Progenitor cell of endocrine pancreas (in vitro differentiated cells): ENCODE measurements at regions not wholly inside any gene's neighbourhood (a gene's known extent, or its start where the extent isn't known, plus 50 kb on each side); places are given as distances from the start of the nearest gene placed in this dataset.

Source experiments
- DNase-seq: peaks from one replicate; pipeline ENCODE4 v3.0.0; 2021; ENCODE audit warnings: low spot score; ENCODE audit not compliant: unreplicated experiment
- H3K27ac Mint-ChIP-seq: 2 replicates; pipeline ENCODE4 v1.8.0; 2021; ENCODE audit warnings: mild to moderate bottlenecking, moderate library complexity, mixed read lengths
- H3K27me3 Mint-ChIP-seq: 2 replicates; pipeline ENCODE4 v1.8.0; 2021; ENCODE audit warnings: mixed read lengths
- H3K36me3 Mint-ChIP-seq: 2 replicates; pipeline ENCODE4 v1.8.0; 2022; ENCODE audit warnings: mixed read lengths; ENCODE audit not compliant: insufficient read depth
- H3K4me1 Mint-ChIP-seq: 2 replicates; pipeline ENCODE4 v1.8.0; 2021; ENCODE audit warnings: low read depth, mixed read lengths
- H3K4me3 Mint-ChIP-seq: 2 replicates; pipeline ENCODE4 v1.8.0; 2021; ENCODE audit warnings: low read depth, mild to moderate bottlenecking, moderate library complexity, mixed read lengths
- H3K9me3 Mint-ChIP-seq: 2 replicates; pipeline ENCODE4 v1.8.0; 2021; ENCODE audit warnings: low read depth, mixed read lengths
- TF ChIP-seq, protein P1 (sequence below): fragments of 200-600 bp; sonication (generic); IDR thresholded peaks from one replicate; pipeline ENCODE4 v1.5.0; 2021; ENCODE audit warnings: antibody characterized with exemption, mild to moderate bottlenecking; ENCODE audit not compliant: unreplicated experiment

DNA sequence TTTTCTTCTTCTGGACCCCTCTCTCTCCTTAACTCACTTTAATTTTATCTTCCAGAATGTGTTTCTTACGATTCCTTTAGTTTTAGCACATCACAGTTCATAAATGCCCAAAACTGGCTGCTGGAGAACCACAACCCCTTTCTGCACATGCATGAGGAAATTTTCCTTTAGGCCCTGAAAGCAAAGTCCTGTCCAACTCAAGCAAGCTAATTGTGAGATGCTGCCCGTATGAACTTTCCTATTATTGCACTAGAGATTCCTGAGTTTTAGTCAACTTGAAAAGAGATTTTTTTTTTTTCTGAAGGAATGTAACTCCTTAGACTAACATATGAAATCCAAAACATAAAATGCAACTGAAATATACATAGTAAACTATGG, 52.1 kb upstream of the DAB2 start:
- Mint-ChIP-seq H3K27ac (no peak overlapping the region), H3K4me3 (no peak overlapping the region), H3K27me3 (no peaks in the 10 kb centered on the region), H3K9me3 (no peaks in the 10 kb centered on the region), H3K36me3 (no peaks in the 10 kb centered on the region), H3K4me1 (peaks cover 6% of the 10 kb centered on the region)
- TF ChIP-seq, protein P1, sequence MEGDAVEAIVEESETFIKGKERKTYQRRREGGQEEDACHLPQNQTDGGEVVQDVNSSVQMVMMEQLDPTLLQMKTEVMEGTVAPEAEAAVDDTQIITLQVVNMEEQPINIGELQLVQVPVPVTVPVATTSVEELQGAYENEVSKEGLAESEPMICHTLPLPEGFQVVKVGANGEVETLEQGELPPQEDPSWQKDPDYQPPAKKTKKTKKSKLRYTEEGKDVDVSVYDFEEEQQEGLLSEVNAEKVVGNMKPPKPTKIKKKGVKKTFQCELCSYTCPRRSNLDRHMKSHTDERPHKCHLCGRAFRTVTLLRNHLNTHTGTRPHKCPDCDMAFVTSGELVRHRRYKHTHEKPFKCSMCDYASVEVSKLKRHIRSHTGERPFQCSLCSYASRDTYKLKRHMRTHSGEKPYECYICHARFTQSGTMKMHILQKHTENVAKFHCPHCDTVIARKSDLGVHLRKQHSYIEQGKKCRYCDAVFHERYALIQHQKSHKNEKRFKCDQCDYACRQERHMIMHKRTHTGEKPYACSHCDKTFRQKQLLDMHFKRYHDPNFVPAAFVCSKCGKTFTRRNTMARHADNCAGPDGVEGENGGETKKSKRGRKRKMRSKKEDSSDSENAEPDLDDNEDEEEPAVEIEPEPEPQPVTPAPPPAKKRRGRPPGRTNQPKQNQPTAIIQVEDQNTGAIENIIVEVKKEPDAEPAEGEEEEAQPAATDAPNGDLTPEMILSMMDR = no peak
- no peak for DNase-seq

DNA sequence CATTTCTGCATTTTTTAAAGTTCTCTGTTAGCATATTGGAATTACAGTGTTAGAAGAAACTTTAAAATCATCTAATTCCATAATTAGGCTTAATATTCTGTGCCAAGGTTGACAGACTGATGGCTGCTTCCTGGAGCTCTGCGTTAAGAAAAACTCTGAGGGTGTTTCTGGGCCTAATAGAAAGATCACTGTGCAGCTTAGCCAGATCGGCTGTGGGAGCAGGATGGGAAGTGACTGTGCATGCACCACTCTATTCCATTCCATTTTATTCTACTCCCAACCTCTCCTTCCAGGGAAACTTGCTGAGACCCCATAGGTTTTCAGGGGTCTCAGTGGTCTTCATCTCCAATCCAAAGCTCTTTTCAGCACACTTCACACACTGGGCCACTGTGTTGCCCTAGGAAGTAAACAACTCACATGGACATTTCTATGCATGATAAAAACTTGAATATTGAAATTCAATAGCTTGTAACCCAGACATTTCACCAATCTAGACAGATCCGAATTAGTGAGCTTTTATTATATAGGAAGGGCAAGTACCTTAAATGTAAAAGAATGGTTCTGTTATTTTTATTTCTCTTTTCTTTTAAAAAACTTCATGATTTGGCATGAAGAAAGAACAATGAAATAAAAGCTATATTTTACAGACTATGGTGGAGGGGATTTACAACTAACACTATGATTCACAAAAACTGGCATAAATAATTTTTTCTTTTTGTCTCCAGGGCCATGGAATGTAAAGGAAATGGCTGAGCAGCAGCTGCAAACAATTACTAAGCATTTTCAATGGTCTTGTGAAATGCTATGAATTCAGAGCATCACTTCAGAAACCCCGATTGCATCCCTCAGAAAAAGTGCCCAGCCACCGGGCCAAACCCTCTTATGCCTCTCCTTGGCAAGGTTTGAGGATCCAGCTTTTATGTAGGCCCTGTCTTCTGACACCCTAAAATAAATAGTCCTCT, 51.4 kb upstream of the DAB2 start:
- H3K4me3 Mint-ChIP-seq = no peak overlapping the region
- H3K9me3 Mint-ChIP-seq = no peaks in the 10 kb centered on the region
- no peak overlapping the region for H3K27ac Mint-ChIP-seq
- peaks cover 6% of the 10 kb centered on the region for H3K4me1 Mint-ChIP-seq
- no peaks in the 10 kb centered on the region for H3K27me3 Mint-ChIP-seq
- no peak for DNase-seq
- TF ChIP-seq, protein P1 = no peak
- H3K36me3 Mint-ChIP-seq = no peaks in the 10 kb centered on the region

DNA sequence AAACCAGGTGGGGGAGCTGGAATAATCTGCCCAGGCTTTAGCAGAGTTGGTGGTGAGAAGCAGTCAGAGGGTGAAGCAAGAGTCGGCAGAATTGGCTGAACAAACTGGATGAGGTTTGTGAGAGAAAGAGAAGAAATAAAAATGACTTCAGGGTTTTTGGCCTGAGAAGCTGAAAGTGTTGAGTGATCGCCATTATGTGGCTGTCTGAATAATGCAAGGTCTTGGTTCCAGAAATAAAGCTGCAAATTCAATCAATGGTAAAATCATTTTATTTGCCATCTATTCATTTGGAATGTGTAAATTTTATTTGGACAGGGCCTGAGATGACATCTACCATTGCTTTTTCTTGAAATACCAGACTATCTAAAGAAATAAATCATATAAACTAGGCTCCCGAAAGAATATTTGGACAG, 50.4 kb upstream of the DAB2 start:
- TF ChIP-seq, protein P1 = no peak
- peaks cover 6% of the 10 kb centered on the region for H3K4me1 Mint-ChIP-seq
- H3K9me3 Mint-ChIP-seq = no peaks in the 10 kb centered on the region
- H3K4me3 Mint-ChIP-seq = no peak overlapping the region
- H3K27ac Mint-ChIP-seq = no peak overlapping the region
- no peaks in the 10 kb centered on the region for H3K27me3 Mint-ChIP-seq
- no peaks in the 10 kb centered on the region for H3K36me3 Mint-ChIP-seq
- DNase-seq = no peak
